H9 (cell line): ENCODE measurements at regions not wholly inside any gene's neighbourhood (a gene's known extent, or its start where the extent isn't known, plus 50 kb on each side); places are given as distances from the start of the nearest gene placed in this dataset.
"Not testable (repeated sequence)": the region's sequence is repeated elsewhere in the genome, so short reads cannot be mapped to it uniquely, and the experiment has no call there.

Experiments
- DNase-seq: peaks from one replicate; pipeline ENCODE4 v3.0.0-alpha.2; 2017
- H2AFZ ChIP-seq: one replicate; pipeline ENCODE4 v1.6.1; 2013; ENCODE audit warnings: mild to moderate bottlenecking, low read length, control low read depth, moderate library complexity
- H2AK5ac ChIP-seq: 2 replicates; pipeline ENCODE4 v1.6.1; 2013; ENCODE audit warnings: low read length, control low read depth, mixed read lengths; ENCODE audit not compliant: insufficient read length
- H2BK120ac ChIP-seq: one replicate; pipeline ENCODE4 v1.6.1; 2013; ENCODE audit warnings: low read depth, mild to moderate bottlenecking, low read length, control low read depth, inconsistent platforms; ENCODE audit not compliant: poor library complexity, severe bottlenecking
- H2BK12ac ChIP-seq: 2 replicates; pipeline ENCODE4 v1.6.1; 2013; ENCODE audit warnings: low read length, control low read depth, mixed read lengths, low read depth; ENCODE audit not compliant: insufficient read length
- H2BK15ac ChIP-seq: 2 replicates; pipeline ENCODE4 v1.6.1; 2013; ENCODE audit warnings: low read depth, low read length, control low read depth
- H2BK20ac ChIP-seq: one replicate; pipeline ENCODE4 v1.6.1; 2013; ENCODE audit warnings: low read depth, mild to moderate bottlenecking, low read length, control low read depth, inconsistent platforms; ENCODE audit not compliant: poor library complexity, severe bottlenecking
- H2BK5ac ChIP-seq: 2 replicates; pipeline ENCODE4 v1.6.1; 2013; ENCODE audit warnings: low read length, control low read depth, mixed read lengths; ENCODE audit not compliant: insufficient read length
- H3K14ac ChIP-seq: 2 replicates; pipeline ENCODE4 v1.6.1; 2013; ENCODE audit warnings: low read length, control low read depth; ENCODE audit not compliant: insufficient read depth
- H3K18ac ChIP-seq: 2 replicates; pipeline ENCODE4 v1.6.1; 2013; ENCODE audit warnings: low read depth, mild to moderate bottlenecking, mixed read lengths, low read length, control low read depth; ENCODE audit not compliant: insufficient read length
- H3K23ac ChIP-seq: 2 replicates; pipeline ENCODE4 v1.6.1; 2013; ENCODE audit warnings: low read length, control low read depth, mixed read lengths, low read depth; ENCODE audit not compliant: insufficient read length
- H3K23me2 ChIP-seq: 2 replicates; pipeline ENCODE4 v1.6.1; 2013; ENCODE audit warnings: low read depth, mild to moderate bottlenecking, mixed read lengths, low read length, control low read depth; ENCODE audit not compliant: insufficient read length, poor library complexity, severe bottlenecking
- H3K27ac ChIP-seq: 2 replicates; pipeline ENCODE4 v1.5.1; 2013; ENCODE audit warnings: low read length, control low read depth, mixed read lengths, low read depth; ENCODE audit not compliant: insufficient read length
- H3K27me3 ChIP-seq: 2 replicates; pipeline ENCODE4 v1.6.1; 2013; ENCODE audit warnings: low read length, control low read depth, inconsistent platforms; ENCODE audit not compliant: insufficient read depth
- H3K4ac ChIP-seq: 2 replicates; pipeline ENCODE4 v1.6.1; 2013; ENCODE audit warnings: low read depth, mild to moderate bottlenecking, control low read depth, inconsistent platforms, low read length, moderate library complexity
- H3K4me1 ChIP-seq: 2 replicates; pipeline ENCODE4 v1.6.1; 2013; ENCODE audit warnings: low read length, control low read depth, inconsistent platforms; ENCODE audit not compliant: insufficient read depth
- H3K4me2 ChIP-seq: 2 replicates; pipeline ENCODE4 v1.6.1; 2013; ENCODE audit warnings: low read length, control low read depth, mixed read lengths; ENCODE audit not compliant: insufficient read length, insufficient read depth
- H3K56ac ChIP-seq: 2 replicates; pipeline ENCODE4 v1.6.1; 2013; ENCODE audit warnings: low read depth, mild to moderate bottlenecking, mixed read lengths, low read length, control low read depth; ENCODE audit not compliant: insufficient read length
- H3K79me1 ChIP-seq: 2 replicates; pipeline ENCODE4 v1.6.1; 2013; ENCODE audit warnings: low read depth, mild to moderate bottlenecking, moderate library complexity, low read length, control low read depth, inconsistent platforms; ENCODE audit not compliant: insufficient read depth, poor library complexity, severe bottlenecking
- H3K79me2 ChIP-seq: 2 replicates; pipeline ENCODE4 v1.6.1; 2013; ENCODE audit warnings: low read length, control low read depth, inconsistent platforms; ENCODE audit not compliant: insufficient read depth
- H3K9ac ChIP-seq: 2 replicates; pipeline ENCODE4 v1.6.1; 2013; ENCODE audit warnings: low read length, control low read depth, mixed read lengths; ENCODE audit not compliant: insufficient read length; ENCODE audit errors: extremely low read depth
- H3K9me3 ChIP-seq: one replicate; pipeline ENCODE4 v1.6.1; 2013; ENCODE audit warnings: low read depth, low read length, inconsistent platforms; ENCODE audit not compliant: control insufficient read depth
- H3T11ph ChIP-seq: one replicate; pipeline ENCODE4 v1.6.1; 2013; ENCODE audit warnings: mild to moderate bottlenecking, low read length, control low read depth, inconsistent platforms
- H4K20me1 ChIP-seq: one replicate; pipeline ENCODE4 v1.6.1; 2013; ENCODE audit not compliant: control insufficient read depth, insufficient read length, insufficient read depth
- H4K5ac ChIP-seq: 2 replicates; pipeline ENCODE4 v1.6.1; 2013; ENCODE audit warnings: low read depth, mild to moderate bottlenecking, mixed read lengths, low read length, control low read depth; ENCODE audit not compliant: insufficient read length
- H4K8ac ChIP-seq: replicated peaks from 2 replicates; pipeline ENCODE4 v1.6.1; 2013; ENCODE audit warnings: low read length, control low read depth, mixed read lengths, low read depth; ENCODE audit not compliant: insufficient read length
- H4K91ac ChIP-seq: 2 replicates; pipeline ENCODE4 v1.6.1; 2013; ENCODE audit warnings: low read depth, mild to moderate bottlenecking, moderate library complexity, mixed read lengths, low read length, control low read depth; ENCODE audit not compliant: insufficient read length
- H3K27ac Mint-ChIP-seq, 3 experiments: 2 replicates in 2 of 3; 3 replicates in 1 of 3; pipeline ENCODE4 v1.8.0; 2020 to 2021; ENCODE audit warnings: mixed read lengths in 3 of 3, mild to moderate bottlenecking in 1 of 3, moderate library complexity in 1 of 3
- H3K27me3 Mint-ChIP-seq: 2 replicates; pipeline ENCODE4 v1.8.0; 2021; ENCODE audit warnings: low read depth, mild to moderate bottlenecking, moderate library complexity, mixed read lengths
- H3K36me3 Mint-ChIP-seq, 3 experiments: 2 replicates in 2 of 3; 3 replicates in 1 of 3; pipeline ENCODE4 v1.8.0; 2020 to 2021; ENCODE audit warnings: low read depth in 3 of 3, mixed read lengths in 3 of 3; ENCODE audit not compliant: insufficient read depth in 1 of 3
- H3K4me1 Mint-ChIP-seq, 2 experiments: 2 replicates each; pipeline ENCODE4 v1.8.0; 2020; ENCODE audit warnings: mixed read lengths in 2 of 2
- H3K4me3 Mint-ChIP-seq, 2 experiments: 2 replicates in 1 of 2; 3 replicates in 1 of 2; pipeline ENCODE4 v1.8.0; 2020 to 2021; ENCODE audit warnings: mild to moderate bottlenecking in 2 of 2, mixed read lengths in 2 of 2, moderate library complexity in 1 of 2
- H3K9me3 Mint-ChIP-seq, 2 experiments: 2 replicates in 1 of 2; 3 replicates in 1 of 2; pipeline ENCODE4 v1.8.0; 2020; ENCODE audit warnings: mild to moderate bottlenecking in 2 of 2, mixed read lengths in 2 of 2, moderate library complexity in 1 of 2
- WGBS: extraction: QIAGEN DNeasy Blood & Tissue Kit; methylation state at CpG from one replicate; pipeline ENCODE4 v1.1.7; 2013; ENCODE audit warnings: missing lambda C conversion rate, low lambda C conversion rate, mixed read lengths; ENCODE audit not compliant: insufficient read length; ENCODE audit errors: extremely low coverage; 5-methylcytosine and 5-hydroxymethylcytosine counted together

- H3K79me1 ChIP-seq, H3K4me2 ChIP-seq, DNase-seq, H3K56ac ChIP-seq, H3K27ac ChIP-seq, H3K4me1 ChIP-seq, H2AK5ac ChIP-seq, H4K20me1 ChIP-seq, H3T11ph ChIP-seq, H2BK120ac ChIP-seq, H2AFZ ChIP-seq, H2BK20ac ChIP-seq, H3K9me3 Mint-ChIP-seq, H3K4me3 Mint-ChIP-seq, H3K27me3 ChIP-seq, H2BK5ac ChIP-seq, H3K18ac ChIP-seq, H3K4ac ChIP-seq, H3K9me3 ChIP-seq, H4K91ac ChIP-seq, H4K8ac ChIP-seq, H3K79me2 ChIP-seq, H2BK15ac ChIP-seq, H3K27me3 Mint-ChIP-seq, H3K9ac ChIP-seq, H3K23ac ChIP-seq, H3K23me2 ChIP-seq, H3K27ac Mint-ChIP-seq, H3K14ac ChIP-seq, H3K36me3 Mint-ChIP-seq, H2BK12ac ChIP-seq, H4K5ac ChIP-seq: not testable (repeated sequence)
- peaks cover 9 to 11% of the 10 kb centered on the region in 2 experiments for H3K4me1 Mint-ChIP-seq
- no CpG with 5 or more reads among the region's 1 CpG for WGBS
These were observed 341.3 kb downstream of the CNTNAP3B start for GRCh38 chr9:41787951-41788350.

- H2AFZ ChIP-seq, H2BK20ac ChIP-seq, H4K5ac ChIP-seq, H3K18ac ChIP-seq, H4K91ac ChIP-seq, H3K23ac ChIP-seq, H2BK12ac ChIP-seq, H3K79me2 ChIP-seq, H3K23me2 ChIP-seq, H3K4me2 ChIP-seq, H4K20me1 ChIP-seq, H3K27ac ChIP-seq, H2BK15ac ChIP-seq, H3K4me1 ChIP-seq, H3K27me3 ChIP-seq, H2BK120ac ChIP-seq, H3K56ac ChIP-seq, H2AK5ac ChIP-seq, H3K9me3 ChIP-seq, H3K9me3 Mint-ChIP-seq, H3K4ac ChIP-seq, H3K79me1 ChIP-seq, H3K4me3 Mint-ChIP-seq, H3K27me3 Mint-ChIP-seq, DNase-seq, H2BK5ac ChIP-seq, H3K14ac ChIP-seq, H3K27ac Mint-ChIP-seq, H3T11ph ChIP-seq, H3K9ac ChIP-seq, H3K36me3 Mint-ChIP-seq, H4K8ac ChIP-seq: not testable (repeated sequence)
- no CpG with 5 or more reads among the region's 3 CpGs for WGBS
- H3K4me1 Mint-ChIP-seq = peaks cover 9 to 11% of the 10 kb centered on the region in 2 experiments
These were observed 342.0 kb downstream of the CNTNAP3B start for GRCh38 chr9:41787270-41787669.
